ENCODE measurements at regions not wholly inside any gene's neighbourhood (a gene's known extent, or its start where the extent isn't known, plus 50 kb on each side); places are given as distances from the start of the nearest gene placed in this dataset.

DNA sequence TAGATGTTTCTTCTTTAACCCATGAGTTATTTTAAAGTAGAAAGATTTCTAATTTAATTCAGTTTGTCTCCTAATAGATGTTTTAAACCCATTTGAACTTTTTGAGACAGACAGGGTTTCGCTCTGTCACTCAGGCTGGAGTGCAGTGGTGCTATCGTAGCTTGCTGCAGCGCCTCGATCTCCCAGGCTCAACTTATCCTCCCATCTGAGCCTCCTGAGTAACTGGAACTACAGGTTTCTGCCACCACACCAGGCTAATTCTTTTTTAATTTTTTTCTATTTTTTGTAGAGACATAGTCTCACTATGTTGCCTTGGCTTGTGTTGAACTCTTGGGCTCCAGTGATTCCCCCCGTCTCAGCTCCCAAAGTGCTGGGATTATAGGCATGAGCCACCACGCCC, 53.0 kb upstream of the RAB18 start:
- in situ Hi-C loops (cut with MboI; ENCODE audit: low sequenced_read_pairs), result no loop called here

GRCh38 chr10:27450225-27450624, 53.9 kb upstream of the RAB18 start:
- in situ Hi-C loops (cut with MboI; ENCODE audit: low sequenced_read_pairs), result no loop called here

DNA sequence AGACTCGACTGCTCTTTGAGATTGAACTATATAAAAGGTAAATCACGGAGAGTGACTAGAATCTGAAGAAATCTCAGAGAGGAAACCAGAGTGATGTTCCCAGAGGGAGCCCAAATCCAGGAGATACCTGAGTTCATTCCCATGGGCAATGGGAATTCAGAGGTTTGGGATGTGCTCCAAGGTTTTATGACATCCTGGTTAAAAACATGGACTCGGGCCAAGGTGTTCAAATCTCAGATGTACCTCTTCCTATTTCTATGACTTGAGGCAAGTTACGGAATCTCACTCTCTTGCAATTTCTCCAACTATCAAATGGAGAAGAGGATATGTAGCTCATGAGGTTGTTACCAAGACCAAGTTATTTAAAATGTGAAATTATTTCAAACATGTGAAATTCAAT, 54.5 kb upstream of the RAB18 start:
- in situ Hi-C loops (cut with MboI; ENCODE audit: low sequenced_read_pairs), result loop anchor here (10.0 kb wide), 1 partner anchor 205 kb away; no protein-coding TSS in a partner anchor

DNA sequence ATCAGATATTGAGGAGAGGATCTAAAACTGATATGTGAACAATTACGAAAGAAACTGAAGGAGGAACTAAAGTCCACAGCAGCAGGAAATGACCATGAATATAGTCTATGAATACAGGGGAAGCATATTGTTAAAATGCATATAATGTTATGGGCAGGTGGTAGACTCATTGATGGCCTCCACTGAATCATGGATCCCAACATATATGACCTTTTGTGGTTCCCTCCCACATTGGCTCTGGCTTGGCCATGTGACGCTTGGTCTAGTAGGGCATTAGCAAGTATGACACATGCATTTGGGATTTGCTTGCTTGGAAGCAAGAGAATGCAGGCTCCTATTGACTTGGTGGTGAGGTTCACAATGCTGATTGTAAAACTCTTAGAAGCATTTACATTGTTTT, 55.2 kb upstream of the RAB18 start:
- in situ Hi-C loops (cut with MboI; ENCODE audit: low sequenced_read_pairs), result loop anchor here (10.0 kb wide), 1 partner anchor 206 kb away; no protein-coding TSS in a partner anchor

DNA sequence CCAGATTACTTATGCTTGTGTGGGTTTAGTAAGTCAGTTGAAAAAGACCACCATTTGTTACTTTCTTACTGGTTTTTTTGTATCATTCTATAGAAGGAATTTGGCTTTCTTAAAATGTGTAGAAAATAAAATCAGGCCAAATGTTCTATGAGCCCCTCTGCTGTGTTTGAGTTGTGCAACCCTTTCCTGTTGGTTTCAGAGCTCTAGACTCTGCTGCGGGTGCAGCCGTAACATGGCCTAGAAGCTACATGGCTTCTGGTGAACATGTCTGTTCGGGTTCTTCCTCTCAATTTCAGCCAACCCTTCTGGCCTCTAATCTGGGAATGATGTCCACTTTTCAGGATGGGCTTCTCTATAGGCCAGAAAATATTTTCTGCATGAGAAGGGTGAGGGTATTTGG, 56.6 kb upstream of the RAB18 start:
- in situ Hi-C loops (cut with MboI; ENCODE audit: low sequenced_read_pairs), result loop anchor here (10.0 kb wide), 1 partner anchor 207 kb away; no protein-coding TSS in a partner anchor

- in situ Hi-C loops (cut with MboI; ENCODE audit: low sequenced_read_pairs), result loop anchor here (10.0 kb wide), 1 partner anchor 208 kb away; no protein-coding TSS in a partner anchor
Observed at GRCh38 chr10:27446091-27446918, 57.8 kb upstream of the RAB18 start.

DNA sequence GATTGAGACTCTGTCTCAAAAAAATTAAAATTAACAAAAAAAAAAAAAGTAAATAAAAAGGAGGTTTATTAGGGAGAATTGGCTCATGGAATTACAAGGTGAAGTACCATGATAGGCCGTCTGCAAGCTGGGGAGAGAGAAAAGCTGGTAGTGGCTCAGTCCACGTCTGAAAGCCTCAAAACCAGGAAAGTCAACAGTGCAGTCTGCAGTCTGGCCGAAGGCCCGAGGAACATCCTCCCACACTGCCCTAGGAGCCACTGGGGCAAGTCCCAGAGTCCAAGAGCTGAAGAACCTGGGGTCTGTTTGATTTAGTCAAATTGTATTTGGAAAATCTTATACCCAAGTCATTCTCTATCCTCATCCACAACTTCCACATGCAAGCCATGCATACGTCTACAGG, 59.0 kb upstream of the RAB18 start:
- in situ Hi-C loops (cut with MboI; ENCODE audit: low sequenced_read_pairs), result loop anchor here (10.0 kb wide), 1 partner anchor 210 kb away; no protein-coding TSS in a partner anchor

- in situ Hi-C loops (cut with MboI; ENCODE audit: low sequenced_read_pairs), result loop anchor here (10.0 kb wide), 1 partner anchor 214 kb away; no protein-coding TSS in a partner anchor
Observed at GRCh38 chr10:27440478-27440877, 63.6 kb upstream of the RAB18 start.

GRCh38 chr10:27440021-27440420, 64.1 kb upstream of the RAB18 start:
- in situ Hi-C loops (cut with MboI; ENCODE audit: low sequenced_read_pairs), result loop anchor here (10.0 kb wide), 1 partner anchor 215 kb away; no protein-coding TSS in a partner anchor

DNA sequence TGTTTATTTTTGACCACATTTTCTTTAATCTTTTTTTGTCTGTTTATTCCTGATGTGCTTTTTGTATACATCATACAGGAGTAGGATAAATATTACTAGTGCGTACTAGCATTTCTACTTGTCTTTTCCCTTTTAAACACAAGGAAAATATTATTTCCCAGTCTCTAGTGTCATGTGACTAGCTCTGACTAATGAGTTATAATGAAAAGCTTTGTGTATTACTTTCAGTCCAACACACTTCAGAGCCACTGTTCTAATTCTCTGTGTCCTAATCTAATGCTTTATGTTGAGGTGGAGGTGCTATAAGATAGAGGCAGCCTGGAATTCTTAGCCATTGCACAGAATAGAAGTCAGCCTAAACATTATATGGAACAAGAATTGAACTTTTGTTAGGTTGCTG, 65.0 kb upstream of the RAB18 start:
- in situ Hi-C loops (cut with MboI; ENCODE audit: low sequenced_read_pairs), result no loop called here

GRCh38 chr10:27437775-27438174, 66.3 kb upstream of the RAB18 start:
- in situ Hi-C loops (cut with MboI; ENCODE audit: low sequenced_read_pairs), result no loop called here

DNA sequence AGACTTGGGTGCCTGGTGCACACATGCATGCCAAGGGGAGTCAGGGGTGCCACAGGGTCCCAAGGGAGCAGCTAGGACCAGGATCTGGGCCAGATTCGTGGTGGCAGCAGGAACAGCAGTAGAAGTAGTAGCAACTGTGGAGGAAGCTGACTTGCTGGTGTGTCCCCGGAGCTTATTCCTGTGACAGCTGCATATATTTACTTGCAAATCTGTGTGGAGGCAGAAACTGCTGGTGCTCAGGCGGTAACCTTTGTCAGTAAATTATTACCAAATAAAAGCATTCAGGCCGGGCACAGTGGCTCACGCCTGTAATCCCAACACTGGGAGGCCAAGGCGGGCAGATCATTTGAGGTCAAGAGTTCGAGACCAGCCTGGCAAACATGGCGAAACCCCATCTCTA, 67.4 kb upstream of the RAB18 start:
- in situ Hi-C loops (cut with MboI; ENCODE audit: low sequenced_read_pairs), result no loop called here

DNA sequence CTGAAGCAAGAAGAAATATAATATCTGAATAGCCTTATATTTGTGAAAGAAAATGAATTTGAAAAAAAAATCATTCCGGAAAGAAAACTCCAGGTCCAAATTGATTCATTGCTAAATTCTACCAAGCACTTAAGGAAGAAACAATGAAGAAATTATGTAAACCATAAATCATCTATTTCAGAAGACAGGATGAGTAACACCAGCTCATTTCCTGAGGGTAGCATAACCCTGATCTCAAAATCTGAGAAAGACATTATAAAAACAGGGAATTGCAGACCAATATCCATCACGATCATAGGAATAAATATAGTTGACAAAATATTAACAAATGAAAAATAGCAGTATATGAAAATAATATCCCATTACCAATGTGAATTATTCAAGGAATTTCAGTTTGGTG, 70.1 kb upstream of the RAB18 start:
- in situ Hi-C loops (cut with MboI; ENCODE audit: low sequenced_read_pairs), result no loop called here

GRCh38 chr10:27426948-27427467, 77.1 kb upstream of the RAB18 start:
- in situ Hi-C loops (cut with MboI; ENCODE audit: low sequenced_read_pairs), result no loop called here

GRCh38 chr10:27413831-27414348, 90.2 kb upstream of the RAB18 start:
- in situ Hi-C loops (cut with MboI; ENCODE audit: low sequenced_read_pairs), result no loop called here

DNA sequence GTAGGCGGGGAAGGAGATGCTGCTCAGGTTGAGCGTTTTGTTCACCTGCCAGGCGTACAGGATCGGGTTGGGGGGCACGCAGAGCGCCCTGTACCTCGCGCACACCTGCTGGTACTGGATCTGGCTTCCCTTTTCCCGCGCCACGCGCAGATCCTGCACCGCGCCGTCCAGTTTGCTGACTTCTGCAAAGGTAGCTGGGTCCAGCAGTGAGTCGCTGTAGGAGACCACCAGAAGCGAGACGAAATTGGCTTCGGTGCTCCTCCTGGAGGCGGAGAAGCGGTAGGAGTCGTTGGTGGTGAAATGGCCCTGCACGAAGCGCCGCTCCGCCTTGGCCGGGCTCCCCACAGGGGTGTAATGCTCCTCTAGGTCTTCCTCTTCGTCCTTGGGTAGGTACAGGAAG, 90.7 kb upstream of the RAB18 start:
- in situ Hi-C loops (cut with MboI; ENCODE audit: low sequenced_read_pairs), result no loop called here

GRCh38 chr10:27410153-27410552, 94.0 kb upstream of the RAB18 start:
- in situ Hi-C loops (cut with MboI; ENCODE audit: low sequenced_read_pairs), result no loop called here

- in situ Hi-C loops (cut with MboI; ENCODE audit: low sequenced_read_pairs), result no loop called here
Observed at GRCh38 chr10:27407271-27407670, 96.8 kb upstream of the RAB18 start.

DNA sequence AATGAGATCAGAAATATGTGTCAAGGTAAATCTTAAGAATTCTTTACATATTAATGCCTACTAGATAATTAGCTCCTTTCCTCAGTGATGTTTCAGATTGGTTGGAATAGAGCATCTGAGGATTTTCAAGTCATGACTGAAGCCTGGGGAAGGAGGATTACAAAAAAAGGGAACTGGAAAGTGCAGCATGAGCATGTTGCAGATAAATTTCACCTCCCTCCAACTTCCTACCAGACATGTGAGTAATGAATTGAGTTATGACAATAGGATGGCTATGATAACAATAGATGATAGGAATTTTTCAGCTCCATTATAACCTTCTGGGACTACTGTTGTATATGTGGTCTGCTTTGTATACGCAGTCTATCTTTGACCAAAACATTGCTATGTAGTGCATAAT, 104.2 kb upstream of the RAB18 start:
- in situ Hi-C loops (cut with MboI; ENCODE audit: low sequenced_read_pairs), result no loop called here

GRCh38 chr10:27393961-27394360, 110.1 kb upstream of the RAB18 start:
- in situ Hi-C loops (cut with MboI; ENCODE audit: low sequenced_read_pairs), result no loop called here

GRCh38 chr10:27392606-27393005, 111.5 kb upstream of the RAB18 start:
- in situ Hi-C loops (cut with MboI; ENCODE audit: low sequenced_read_pairs), result no loop called here

DNA sequence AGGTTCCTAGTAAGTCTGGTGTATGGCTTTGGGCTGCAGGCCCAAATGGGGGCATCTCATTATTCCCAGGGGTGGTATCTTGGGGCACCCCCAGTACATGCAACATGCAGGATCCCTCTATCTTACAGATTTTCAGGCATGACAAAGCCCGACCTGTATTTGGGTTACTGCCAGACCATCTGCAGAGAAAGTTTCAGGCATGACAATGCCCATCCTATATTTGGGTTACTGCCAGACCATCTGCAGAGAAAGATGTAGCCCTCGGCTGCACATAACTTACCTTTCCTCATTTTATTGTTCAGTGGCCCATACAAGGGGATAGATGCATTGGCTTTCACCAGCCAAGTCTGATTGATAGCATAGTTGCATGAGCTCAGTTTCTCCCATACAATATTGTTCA, 112.2 kb upstream of the RAB18 start:
- in situ Hi-C loops (cut with MboI; ENCODE audit: low sequenced_read_pairs), result no loop called here

All from HL-60/S4 treated with phorbol 12-myristate 13-acetate at 8.2 ng/mL for 4 days and 3 days (cell line).